ENCODE measurements at regions not wholly inside any gene's neighbourhood (a gene's known extent, or its start where the extent isn't known, plus 50 kb on each side); places are given as distances from the start of the nearest gene placed in this dataset.
"Not testable (repeated sequence)": the region's sequence is repeated elsewhere in the genome, so short reads cannot be mapped to it uniquely, and the experiment has no call there.

DNA sequence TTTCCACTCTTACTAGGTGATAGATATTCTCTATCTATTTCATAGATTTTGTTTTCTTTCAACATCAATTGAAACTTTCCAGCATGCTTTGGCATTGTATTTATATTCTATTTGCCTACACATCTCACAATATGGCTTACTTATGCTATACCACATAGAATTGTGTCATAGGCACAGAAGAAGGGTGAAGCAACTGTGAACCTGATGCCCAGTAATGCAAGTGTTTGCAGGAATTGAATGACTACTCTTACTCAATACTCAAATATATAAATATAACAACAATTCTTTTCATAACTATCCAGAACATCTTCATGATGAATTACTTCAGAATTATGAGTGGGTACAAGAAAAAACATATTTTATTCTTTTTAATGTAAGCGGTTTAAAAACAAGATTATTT, 165.9 kb downstream of the PTBP2 start:
- DNase-seq (ENCODE audit: extremely low read depth, low read depth), result no peak
- TF ChIP-seq, protein P1, sequence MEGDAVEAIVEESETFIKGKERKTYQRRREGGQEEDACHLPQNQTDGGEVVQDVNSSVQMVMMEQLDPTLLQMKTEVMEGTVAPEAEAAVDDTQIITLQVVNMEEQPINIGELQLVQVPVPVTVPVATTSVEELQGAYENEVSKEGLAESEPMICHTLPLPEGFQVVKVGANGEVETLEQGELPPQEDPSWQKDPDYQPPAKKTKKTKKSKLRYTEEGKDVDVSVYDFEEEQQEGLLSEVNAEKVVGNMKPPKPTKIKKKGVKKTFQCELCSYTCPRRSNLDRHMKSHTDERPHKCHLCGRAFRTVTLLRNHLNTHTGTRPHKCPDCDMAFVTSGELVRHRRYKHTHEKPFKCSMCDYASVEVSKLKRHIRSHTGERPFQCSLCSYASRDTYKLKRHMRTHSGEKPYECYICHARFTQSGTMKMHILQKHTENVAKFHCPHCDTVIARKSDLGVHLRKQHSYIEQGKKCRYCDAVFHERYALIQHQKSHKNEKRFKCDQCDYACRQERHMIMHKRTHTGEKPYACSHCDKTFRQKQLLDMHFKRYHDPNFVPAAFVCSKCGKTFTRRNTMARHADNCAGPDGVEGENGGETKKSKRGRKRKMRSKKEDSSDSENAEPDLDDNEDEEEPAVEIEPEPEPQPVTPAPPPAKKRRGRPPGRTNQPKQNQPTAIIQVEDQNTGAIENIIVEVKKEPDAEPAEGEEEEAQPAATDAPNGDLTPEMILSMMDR (IDR thresholded peaks at IDR 0.05; ENCODE audit: low read depth, low read length, missing control alignments), result no peak

DNA sequence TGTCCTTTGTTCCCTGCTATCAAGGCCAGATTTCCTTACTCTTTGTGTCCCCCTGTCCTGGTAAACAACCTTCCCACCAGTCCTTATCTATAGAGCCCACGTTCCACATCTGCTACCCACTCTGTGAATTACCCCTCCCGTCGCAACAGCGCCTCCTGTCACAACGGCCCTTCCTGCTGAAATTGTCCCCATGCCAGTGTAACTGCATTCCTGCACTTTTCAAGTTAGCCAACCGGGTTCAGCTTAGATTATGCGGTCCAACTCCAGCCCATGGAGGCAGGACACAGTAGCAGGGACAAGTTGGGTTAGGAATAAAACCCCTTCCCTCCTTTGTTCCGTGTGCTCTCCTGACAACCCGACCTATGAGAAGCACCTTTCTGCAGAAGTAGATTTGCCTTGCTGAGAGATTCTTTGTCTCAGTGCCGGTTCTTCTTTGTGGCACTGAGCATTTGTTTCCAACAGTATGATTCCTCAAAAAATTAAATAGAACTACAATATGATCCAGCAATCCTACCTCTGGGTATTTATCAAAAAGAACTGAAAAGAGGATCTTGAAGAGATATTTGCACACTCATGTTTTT, 180.3 kb downstream of the PTBP2 start:
- TF ChIP-seq, protein P1 (IDR thresholded peaks at IDR 0.05; ENCODE audit: low read depth, low read length, missing control alignments), result no peak
- DNase-seq (ENCODE audit: extremely low read depth, low read depth), result no peak
- no peak overlapping the region for H3K4me3 ChIP-seq (replicated peaks; ENCODE audit: low read depth, low read length)

More for the DNA sequence above, 165.9 kb downstream of the PTBP2 start:
- no peak overlapping the region for H3K4me3 ChIP-seq (replicated peaks; ENCODE audit: low read depth, low read length)

DNA sequence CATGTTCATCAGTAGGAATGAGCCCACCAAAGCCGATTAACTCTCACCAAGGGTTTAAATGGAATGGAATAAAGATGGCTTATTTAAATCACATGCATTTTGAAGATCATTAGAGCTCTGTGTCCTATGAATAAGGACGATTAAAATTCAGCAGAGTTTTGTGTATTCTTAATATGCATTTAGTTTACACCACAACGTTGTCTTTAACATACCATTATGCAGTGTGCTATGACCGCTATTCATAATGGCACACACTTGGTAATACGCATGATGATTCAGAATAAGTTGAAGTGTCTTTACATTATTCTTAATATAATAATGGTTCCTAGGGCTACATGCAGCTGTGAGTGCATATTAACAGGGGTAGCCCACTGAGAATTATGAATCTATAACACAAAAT, 190.7 kb downstream of the PTBP2 start:
- no peak overlapping the region for H3K4me3 ChIP-seq (replicated peaks; ENCODE audit: low read depth, low read length)
- no peak for DNase-seq (ENCODE audit: extremely low read depth, low read depth)
- TF ChIP-seq, protein P1 (IDR thresholded peaks at IDR 0.05; ENCODE audit: low read depth, low read length, missing control alignments), result no peak

DNA sequence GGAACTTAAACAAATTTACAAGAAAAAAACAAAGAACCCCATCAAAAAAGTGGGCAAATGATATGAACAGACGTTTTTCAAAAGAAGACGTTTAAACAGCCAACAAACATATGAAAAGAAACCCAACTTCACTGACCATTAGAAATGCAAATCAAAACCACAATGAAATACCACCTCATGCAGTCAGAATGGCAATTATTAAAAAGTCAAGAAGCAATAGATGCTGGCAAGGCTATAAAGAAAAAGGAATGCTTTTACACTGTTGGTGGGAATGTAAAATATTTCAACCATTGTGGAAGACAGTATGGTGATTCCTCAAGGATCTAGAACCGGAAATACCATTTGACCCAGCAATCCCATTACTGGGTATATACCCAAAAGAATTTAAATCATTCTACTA, 194.1 kb downstream of the PTBP2 start:
- not testable (repeated sequence) for DNase-seq (ENCODE audit: extremely low read depth, low read depth); H3K4me3 ChIP-seq (replicated peaks; ENCODE audit: low read depth, low read length)

DNA sequence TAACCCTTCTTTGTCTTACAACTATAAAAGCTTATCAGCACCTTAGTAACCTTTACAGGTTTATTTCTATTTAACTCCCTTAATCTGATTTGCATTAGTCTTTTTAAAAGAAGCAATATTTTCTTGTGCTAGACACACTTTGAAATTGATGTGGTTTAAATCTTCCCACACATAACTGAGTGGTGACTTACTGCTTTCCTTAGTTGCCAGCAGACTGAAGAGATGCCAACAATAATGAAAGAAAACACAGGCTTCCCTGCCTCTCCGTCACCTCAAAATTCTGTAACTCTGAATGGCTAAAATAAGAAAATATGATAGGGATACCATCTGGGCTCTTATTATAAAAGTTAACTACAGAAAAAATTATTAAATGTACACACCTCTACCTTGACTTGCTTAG, 196.8 kb downstream of the PTBP2 start:
- no peak for DNase-seq (ENCODE audit: extremely low read depth, low read depth)

DNA sequence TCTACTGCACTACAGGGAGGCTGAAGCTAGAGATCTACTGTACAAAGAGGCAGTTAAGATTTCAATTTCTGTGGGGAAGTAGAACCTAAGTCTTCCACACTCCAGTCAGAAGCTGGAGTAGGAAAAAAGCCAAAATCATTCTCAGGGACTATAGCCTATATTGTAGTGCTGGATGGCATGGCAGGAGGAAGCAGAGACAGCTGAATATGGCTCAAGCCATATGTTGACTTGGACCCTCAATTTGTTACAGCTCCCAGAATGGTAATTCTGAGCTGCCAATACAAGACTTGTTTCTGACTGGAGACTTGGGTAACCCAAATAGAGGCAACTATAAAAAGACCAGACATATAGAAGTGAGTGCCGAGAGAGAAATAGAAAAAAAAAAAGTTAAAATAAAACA, 200.6 kb downstream of the PTBP2 start:
- TF ChIP-seq, protein P1 (IDR thresholded peaks at IDR 0.05; ENCODE audit: low read depth, low read length, missing control alignments), result no peak
- DNase-seq (ENCODE audit: extremely low read depth, low read depth), result no peak
- H3K4me3 ChIP-seq (replicated peaks; ENCODE audit: low read depth, low read length), result no peak overlapping the region

More for the DNA sequence above, 196.8 kb downstream of the PTBP2 start:
- TF ChIP-seq, protein P1 (IDR thresholded peaks at IDR 0.05; ENCODE audit: low read depth, low read length, missing control alignments), result no peak
- no peak overlapping the region for H3K4me3 ChIP-seq (replicated peaks; ENCODE audit: low read depth, low read length)

DNA sequence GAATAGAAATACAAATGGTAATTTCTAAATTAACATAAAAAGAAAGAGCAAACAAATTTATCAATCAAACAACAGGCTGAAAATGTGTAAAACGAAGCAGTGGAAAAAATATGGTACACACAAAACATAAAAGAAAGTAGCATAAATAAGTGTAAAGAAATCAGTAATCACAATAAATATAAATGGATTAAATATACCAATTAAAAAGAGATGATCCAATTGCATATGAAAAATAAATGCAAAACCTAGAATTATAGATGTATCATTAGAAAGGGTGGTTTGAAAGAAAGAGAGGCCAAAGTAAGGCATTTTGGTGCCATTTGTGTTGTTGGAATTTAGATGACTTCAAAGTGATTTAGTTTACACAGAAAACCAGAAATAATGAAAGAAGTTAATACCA, 202.2 kb downstream of the PTBP2 start:
- DNase-seq (ENCODE audit: extremely low read depth, low read depth), result no peak
- TF ChIP-seq, protein P1 (IDR thresholded peaks at IDR 0.05; ENCODE audit: low read depth, low read length, missing control alignments), result no peak
- H3K4me3 ChIP-seq (replicated peaks; ENCODE audit: low read depth, low read length), result no peak overlapping the region

Measured in HFF-Myc (cell line).